ENCODE measurements at regions not wholly inside any gene's neighbourhood (a gene's known extent, or its start where the extent isn't known, plus 50 kb on each side); places are given as distances from the start of the nearest gene placed in this dataset.
A peak's percentile ranks its signal among the peaks of the same experiment; 100 is the strongest.
"Not testable (repeated sequence)": the region's sequence is repeated elsewhere in the genome, so short reads cannot be mapped to it uniquely, and the experiment has no call there.

GRCh38 chr10:84571146-84571545 lies 242.8 kb downstream of the CCSER2 start:
- no peak for DNase-seq

GRCh38 chr10:84574102-84574501 lies 245.7 kb downstream of the CCSER2 start:
- no peak for DNase-seq

- no peak for DNase-seq
Observed at GRCh38 chr10:84581976-84582375, 253.6 kb downstream of the CCSER2 start.

GRCh38 chr10:84583501-84583900 lies 255.1 kb downstream of the CCSER2 start:
- no peak for DNase-seq

GRCh38 chr10:84587789-84588188 lies 259.4 kb downstream of the CCSER2 start:
- DNase-seq = no peak

- no peak for DNase-seq
Observed at GRCh38 chr10:84588426-84588825, 260.0 kb downstream of the CCSER2 start.

GRCh38 chr10:84588971-84589370 lies 260.6 kb downstream of the CCSER2 start:
- no peak for DNase-seq

GRCh38 chr10:84589526-84590205 lies 261.3 kb downstream of the CCSER2 start:
- no peak for DNase-seq

GRCh38 chr10:84590327-84591193 lies 262.2 kb downstream of the CCSER2 start:
- no peak for DNase-seq

GRCh38 chr10:84593506-84593905 lies 265.1 kb downstream of the CCSER2 start:
- DNase-seq = no peak

GRCh38 chr10:84596585-84596984 lies 268.2 kb downstream of the CCSER2 start:
- DNase-seq = no peak

GRCh38 chr10:84599254-84599653 lies 270.9 kb downstream of the CCSER2 start:
- DNase-seq = no peak

- no peak for DNase-seq
Observed at GRCh38 chr10:84600947-84601346, 272.6 kb downstream of the CCSER2 start.

GRCh38 chr10:84602543-84602942 lies 274.2 kb downstream of the CCSER2 start:
- DNase-seq = not testable (repeated sequence)

- no peak for DNase-seq
Observed at GRCh38 chr10:84603971-84604370, 275.6 kb downstream of the CCSER2 start.

- DNase-seq = no peak
Observed at GRCh38 chr10:84605802-84606201, 277.4 kb downstream of the CCSER2 start.

- no peak for DNase-seq
Observed at GRCh38 chr10:84606428-84606827, 278.0 kb downstream of the CCSER2 start.

GRCh38 chr10:84607044-84607443 lies 278.7 kb downstream of the CCSER2 start:
- no peak for DNase-seq

- DNase-seq = no peak
Observed at GRCh38 chr10:84607523-84607922, 279.1 kb downstream of the CCSER2 start.

- DNase-seq = peak; percentile 6
Observed at GRCh38 chr10:84608126-84608525, 279.7 kb downstream of the CCSER2 start.

GRCh38 chr10:84613336-84614021 lies 285.1 kb downstream of the CCSER2 start:
- no peak for DNase-seq

GRCh38 chr10:84626397-84627087 lies 298.2 kb downstream of the CCSER2 start:
- no peak for DNase-seq

- no peak for DNase-seq
Observed at GRCh38 chr10:84632866-84633265, 304.5 kb downstream of the CCSER2 start.
